Caco-2 (cell line): ENCODE measurements at regions not wholly inside any gene's neighbourhood (a gene's known extent, or its start where the extent isn't known, plus 50 kb on each side); places are given as distances from the start of the nearest gene placed in this dataset.

Experiments used
- BruUV-seq: library from RNA; stranded (reverse); fragments of 400-500 nt; replicated peaks from 2 replicates; lab custom pipeline; 2021; lab: Mats Ljungman, UMichigan
- CTCF ChIA-PET: fragments of 300-600 bp; sonication (Branson Sonifier 250); formaldehyde crosslinking; loops from one replicate; lab custom pipeline; 2022; ENCODE audit warnings: antibody characterized with exemption; lab: Charles Lee
- POLR2A ChIA-PET: fragments of 300-600 bp; sonication (Branson Sonifier 250); formaldehyde crosslinking; loops from one replicate; lab custom pipeline; 2022; ENCODE audit warnings: antibody characterized with exemption; lab: Charles Lee
- DNase-seq, 2 experiments: peaks; one replicate each; pipeline versions ENCODE4 v3.0.0 to v3.0.0-alpha.2; 2020 to 2022
- H3K27me3 ChIP-seq: replicated peaks from 2 replicates; pipeline ENCODE4 v1.6.0; 2011; ENCODE audit warnings: low read length; ENCODE audit not compliant: control insufficient read depth, insufficient read depth
- H3K36me3 ChIP-seq: 2 replicates; pipeline ENCODE4 v1.5.1; 2011; ENCODE audit warnings: low read length; ENCODE audit not compliant: control insufficient read depth, insufficient read depth
- H3K4me1 ChIP-seq: fragments of 250-450 bp; sonication (Bioruptor Pico); 2 replicates; pipeline ENCODE4 v1.5.1; 2020; ENCODE audit warnings: mild to moderate bottlenecking
- H3K4me3 ChIP-seq: 2 replicates; pipeline ENCODE4 v1.5.1; 2011; ENCODE audit warnings: low read depth, mild to moderate bottlenecking, control low read depth, low read length
- H3K9me3 ChIP-seq: fragments of 250-450 bp; sonication (Bioruptor Pico); 2 replicates; pipeline ENCODE4 v1.5.1; 2020; ENCODE audit warnings: mild to moderate bottlenecking, moderate library complexity
- H3K27ac Mint-ChIP-seq: one replicate; pipeline ENCODE4 v1.8.0; 2022; ENCODE audit warnings: mixed read lengths; ENCODE audit not compliant: unreplicated experiment
- H3K27me3 Mint-ChIP-seq: one replicate; pipeline ENCODE4 v1.8.0; 2022; ENCODE audit warnings: mixed read lengths; ENCODE audit not compliant: insufficient read depth, unreplicated experiment
- H3K36me3 Mint-ChIP-seq: one replicate; pipeline ENCODE4 v1.8.0; 2022; ENCODE audit warnings: mild to moderate bottlenecking, mixed read lengths; ENCODE audit not compliant: insufficient read depth, unreplicated experiment
- H3K4me1 Mint-ChIP-seq: one replicate; pipeline ENCODE4 v1.8.0; 2022; ENCODE audit warnings: low read depth, mixed read lengths; ENCODE audit not compliant: unreplicated experiment
- H3K4me3 Mint-ChIP-seq: one replicate; pipeline ENCODE4 v1.8.0; 2022; ENCODE audit warnings: mild to moderate bottlenecking, moderate library complexity, mixed read lengths; ENCODE audit not compliant: unreplicated experiment
- H3K9me3 Mint-ChIP-seq: one replicate; pipeline ENCODE4 v1.8.0; 2022; ENCODE audit warnings: mixed read lengths; ENCODE audit not compliant: unreplicated experiment
- CTCF ChIP-seq, 2 experiments: fragments of 200-600 bp in 1 of 2; IDR thresholded peaks; 1 replicate in 1 of 2; 2 replicates in 1 of 2; pipeline versions ENCODE4 v1.5.1 to v1.8.0; 2011 to 2022; ENCODE audit warnings: antibody characterized with exemption in 1 of 2, control low read depth in 1 of 2, inconsistent platforms in 1 of 2, low read depth in 1 of 2, low read length in 1 of 2, mild to moderate bottlenecking in 1 of 2, moderate library complexity in 1 of 2; ENCODE audit not compliant: insufficient read depth in 1 of 2, severe bottlenecking in 1 of 2, unreplicated experiment in 1 of 2
- intact Hi-C: fragments of 100-400 bp; cut with micrococcal nuclease; formaldehyde crosslinking; loops from one replicate; pipeline ENCODE4 v1.10.0; 2022; ENCODE audit not compliant: unreplicated experiment

DNA sequence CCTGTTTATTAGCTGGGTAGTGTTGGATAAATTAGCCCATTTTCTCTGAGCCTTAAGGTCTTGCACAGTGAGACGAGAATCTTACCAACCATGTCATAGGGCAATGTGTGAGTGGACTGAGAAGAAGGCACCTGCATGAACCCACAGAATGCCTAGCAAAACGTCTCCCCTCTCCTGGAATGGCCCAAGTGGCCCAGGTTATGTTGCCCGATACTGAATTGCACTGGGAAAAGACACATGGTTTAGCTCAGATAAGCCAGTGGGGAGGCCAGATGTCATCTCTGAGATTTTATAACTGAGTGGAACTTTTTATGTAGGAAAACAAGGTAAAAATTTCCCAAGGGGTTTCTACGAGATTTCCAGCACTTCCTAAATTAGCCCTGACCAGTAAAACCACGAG is 104.7 kb upstream of the IKZF1 start:
- intact Hi-C loops: loop anchor here (10.0 kb wide), 1 partner anchor 475 kb away; no protein-coding TSS in a partner anchor
- Histone ChIP-seq H3K4me1 (no peaks in the 10 kb centered on the region), H3K27me3 (no peaks in the 10 kb centered on the region), H3K9me3 (no peaks in the 10 kb centered on the region), H3K36me3 (no peaks in the 10 kb centered on the region), H3K4me3 (no peak overlapping the region)
- Mint-ChIP-seq H3K9me3 (no peaks in the 10 kb centered on the region), H3K4me1 (no peaks in the 10 kb centered on the region), H3K27me3 (peaks cover 29% of the 10 kb centered on the region), H3K4me3 (no peak overlapping the region), H3K27ac (no peak overlapping the region), H3K36me3 (no peaks in the 10 kb centered on the region)
- no peak for DNase-seq
- ChIA-PET POLR2A (no interaction called here), CTCF (no interaction called here)
- no TSS peak for BruUV-seq
- TF ChIP-seq CTCF (IDR thresholded peaks at IDR 0.05; ENCODE audit: insufficient read depth in 1 of 2, low read depth in 1 of 2, low read length in 1 of 2, severe bottlenecking in 1 of 2, unreplicated experiment in 1 of 2): no peak

GRCh38 chr7:50197549-50197948 is 104.5 kb upstream of the ZPBP start:
- no peaks in the 10 kb centered on the region for H3K9me3 ChIP-seq
- Mint-ChIP-seq H3K36me3 (no peaks in the 10 kb centered on the region), H3K27ac (no peak overlapping the region), H3K27me3 (peaks cover 21% of the 10 kb centered on the region), H3K9me3 (no peaks in the 10 kb centered on the region), H3K4me3 (no peak overlapping the region), H3K4me1 (no peaks in the 10 kb centered on the region)
- no peaks in the 10 kb centered on the region for H3K36me3 ChIP-seq
- ChIA-PET CTCF (no interaction called here), POLR2A (no interaction called here)
- TF ChIP-seq CTCF (IDR thresholded peaks at IDR 0.05; ENCODE audit: insufficient read depth in 1 of 2, low read depth in 1 of 2, low read length in 1 of 2, severe bottlenecking in 1 of 2, unreplicated experiment in 1 of 2): no peak
- no TSS peak for BruUV-seq
- no peaks in the 10 kb centered on the region for H3K4me1 ChIP-seq
- H3K4me3 ChIP-seq: no peak overlapping the region
- peak in 1 of 2 experiments; percentile 14 for DNase-seq
- no peaks in the 10 kb centered on the region; the same call in 1 of the 2 replicates for H3K27me3 ChIP-seq
- intact Hi-C loops: no loop called here

DNA sequence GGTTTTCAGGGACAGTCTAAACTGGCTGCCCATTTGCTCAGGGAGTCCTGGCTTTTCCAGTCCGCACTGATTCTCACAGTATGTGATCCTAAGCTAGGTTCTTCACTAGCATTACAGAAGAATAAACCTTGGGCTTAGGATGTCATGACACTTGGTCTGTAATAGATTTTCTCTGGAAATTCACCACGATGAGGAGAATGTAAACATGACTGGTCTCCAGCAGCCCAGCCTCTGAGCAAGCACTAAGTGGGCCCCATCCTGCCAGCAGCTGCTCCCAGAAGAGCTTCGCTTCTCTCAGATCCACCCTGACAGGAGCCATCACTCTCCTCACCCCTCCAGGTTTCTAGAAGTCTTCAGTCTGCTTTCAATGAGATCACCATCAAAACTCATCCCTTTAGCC is 103.7 kb upstream of the ZPBP start:
- Histone ChIP-seq H3K4me1 (no peaks in the 10 kb centered on the region), H3K27me3 (no peaks in the 10 kb centered on the region; the same call in 1 of the 2 replicates), H3K36me3 (no peaks in the 10 kb centered on the region), H3K4me3 (no peak overlapping the region), H3K9me3 (no peaks in the 10 kb centered on the region)
- no TSS peak for BruUV-seq
- Mint-ChIP-seq H3K4me3 (no peak overlapping the region), H3K27ac (no peak overlapping the region), H3K36me3 (no peaks in the 10 kb centered on the region), H3K9me3 (no peaks in the 10 kb centered on the region), H3K27me3 (peaks cover 21% of the 10 kb centered on the region), H3K4me1 (no peaks in the 10 kb centered on the region)
- no peak for TF ChIP-seq CTCF (IDR thresholded peaks at IDR 0.05; ENCODE audit: insufficient read depth in 1 of 2, low read depth in 1 of 2, low read length in 1 of 2, severe bottlenecking in 1 of 2, unreplicated experiment in 1 of 2)
- ChIA-PET CTCF (no interaction called here), POLR2A (no interaction called here)
- intact Hi-C loops: no loop called here
- DNase-seq: no peak
